ENCODE measurements at regions not wholly inside any gene's neighbourhood (a gene's known extent, or its start where the extent isn't known, plus 50 kb on each side); places are given as distances from the start of the nearest gene placed in this dataset.
A peak's percentile ranks its signal among the peaks of the same experiment; 100 is the strongest.

DNA sequence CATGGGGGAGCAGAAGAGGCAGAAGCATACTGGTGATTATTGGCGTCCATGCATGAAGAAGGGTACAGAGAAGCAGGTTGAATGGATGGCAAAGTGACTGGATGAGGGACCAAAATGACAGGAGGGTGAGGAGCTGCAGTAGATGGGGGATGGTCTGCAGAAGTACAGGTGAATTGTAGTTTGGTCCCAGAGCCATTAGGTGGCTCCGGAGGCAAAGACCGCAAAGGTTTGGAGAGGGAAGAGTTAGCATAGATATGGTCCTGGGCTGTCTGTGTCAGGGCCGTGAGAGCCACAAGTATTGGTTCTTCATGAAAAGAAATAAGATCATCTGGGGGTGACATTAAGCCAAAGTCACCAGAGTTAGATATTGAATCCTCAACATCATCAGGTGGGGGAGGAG is 59.0 kb upstream of the ZNF726 start:
- DNase-seq (ENCODE audit: low read depth), result no peak
- H3K4me3 ChIP-seq (ENCODE audit: low read depth, low read length), result no peak overlapping the region
- in situ Hi-C loops (cut with HindIII; ENCODE audit: low sequenced_read_pairs), result no loop called here
- TF ChIP-seq, protein P1, sequence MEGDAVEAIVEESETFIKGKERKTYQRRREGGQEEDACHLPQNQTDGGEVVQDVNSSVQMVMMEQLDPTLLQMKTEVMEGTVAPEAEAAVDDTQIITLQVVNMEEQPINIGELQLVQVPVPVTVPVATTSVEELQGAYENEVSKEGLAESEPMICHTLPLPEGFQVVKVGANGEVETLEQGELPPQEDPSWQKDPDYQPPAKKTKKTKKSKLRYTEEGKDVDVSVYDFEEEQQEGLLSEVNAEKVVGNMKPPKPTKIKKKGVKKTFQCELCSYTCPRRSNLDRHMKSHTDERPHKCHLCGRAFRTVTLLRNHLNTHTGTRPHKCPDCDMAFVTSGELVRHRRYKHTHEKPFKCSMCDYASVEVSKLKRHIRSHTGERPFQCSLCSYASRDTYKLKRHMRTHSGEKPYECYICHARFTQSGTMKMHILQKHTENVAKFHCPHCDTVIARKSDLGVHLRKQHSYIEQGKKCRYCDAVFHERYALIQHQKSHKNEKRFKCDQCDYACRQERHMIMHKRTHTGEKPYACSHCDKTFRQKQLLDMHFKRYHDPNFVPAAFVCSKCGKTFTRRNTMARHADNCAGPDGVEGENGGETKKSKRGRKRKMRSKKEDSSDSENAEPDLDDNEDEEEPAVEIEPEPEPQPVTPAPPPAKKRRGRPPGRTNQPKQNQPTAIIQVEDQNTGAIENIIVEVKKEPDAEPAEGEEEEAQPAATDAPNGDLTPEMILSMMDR (IDR thresholded peaks at IDR 0.05; ENCODE audit: low read depth, low read length, missing control alignments), result no peak

DNA sequence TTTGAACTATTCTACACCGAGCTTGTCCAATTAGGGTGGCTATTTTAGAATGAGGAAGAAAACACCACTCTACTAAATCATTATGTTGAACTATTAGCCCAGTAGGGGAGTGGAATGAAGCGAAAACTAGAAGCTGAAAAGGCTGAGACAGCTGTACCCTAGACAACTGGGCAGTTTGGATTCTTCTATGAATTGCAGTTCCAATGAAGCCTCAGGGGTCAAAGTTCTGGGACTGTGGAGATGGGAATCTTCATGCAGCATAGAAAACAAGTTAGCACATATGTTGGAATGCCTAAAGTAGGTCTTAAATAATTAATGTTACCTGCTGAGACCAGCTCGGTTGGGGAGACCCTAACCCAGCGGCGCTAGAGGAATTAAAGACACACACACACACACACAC is 62.7 kb upstream of the ZNF726 start:
- TF ChIP-seq, protein P1 (IDR thresholded peaks at IDR 0.05; ENCODE audit: low read depth, low read length, missing control alignments), result no peak
- in situ Hi-C loops (cut with HindIII; ENCODE audit: low sequenced_read_pairs), result no loop called here

DNA sequence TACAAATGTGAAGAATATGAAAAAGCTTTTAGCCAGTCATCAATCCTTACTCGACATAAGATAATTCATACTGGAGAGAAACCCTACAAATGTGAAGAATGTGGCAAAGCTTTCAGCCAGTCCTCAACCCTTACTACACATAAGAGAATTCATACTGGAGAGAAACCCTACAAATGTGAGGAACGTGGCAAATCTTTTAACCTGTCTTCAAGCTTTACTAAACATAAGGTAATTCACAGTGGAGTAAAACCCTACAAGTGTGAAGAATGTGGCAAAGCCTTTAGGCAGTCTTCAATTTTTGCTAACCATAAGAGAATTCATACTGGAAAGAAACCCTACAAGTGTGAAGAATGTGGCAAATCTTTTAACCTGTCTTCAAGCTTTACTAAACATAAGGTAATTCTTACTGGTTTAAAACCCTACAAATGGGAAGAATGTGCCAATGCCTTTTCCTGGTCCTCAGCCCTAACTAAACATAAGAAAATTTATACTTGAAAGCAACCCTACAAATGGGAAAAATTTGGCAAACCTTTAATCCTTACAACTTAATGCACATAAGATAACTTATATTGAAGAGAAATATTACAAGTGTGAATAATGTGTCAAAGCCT is 74.1 kb upstream of the ZNF681 start:
- TF ChIP-seq, protein P1 (IDR thresholded peaks at IDR 0.05; ENCODE audit: low read depth, low read length, missing control alignments), result no peak
- DNase-seq (ENCODE audit: low read depth), result no peak
- in situ Hi-C loops (cut with HindIII; ENCODE audit: low sequenced_read_pairs), result no loop called here
- no peak overlapping the region for H3K4me3 ChIP-seq (ENCODE audit: low read depth, low read length)

More for the DNA sequence above, 62.7 kb upstream of the ZNF726 start:
- DNase-seq (ENCODE audit: low read depth), result no peak
- H3K4me3 ChIP-seq (ENCODE audit: low read depth, low read length), result no peak overlapping the region

DNA sequence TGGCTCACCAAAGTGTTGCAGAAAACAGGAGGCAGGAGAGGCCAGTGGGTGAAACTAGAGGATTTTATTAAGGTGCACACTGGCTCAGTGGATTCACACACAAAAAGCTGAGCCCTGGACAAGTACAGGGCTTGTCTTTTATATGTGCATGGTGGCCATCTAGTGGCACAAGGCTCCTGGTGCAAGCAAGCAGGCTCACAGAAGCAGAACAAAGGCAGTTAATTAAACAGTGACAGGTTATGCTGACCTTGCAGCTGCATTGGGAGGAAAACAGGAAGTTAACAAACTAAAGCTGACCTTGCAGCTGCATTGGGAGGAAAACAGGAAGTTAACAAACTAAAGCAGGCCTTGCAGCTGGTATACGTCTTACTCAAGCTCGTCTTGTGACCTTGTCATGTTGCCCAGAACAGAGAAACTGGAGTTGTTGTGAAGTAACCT is 65.3 kb upstream of the ZNF681 start:
- TF ChIP-seq, protein P1 (IDR thresholded peaks at IDR 0.05; ENCODE audit: low read depth, low read length, missing control alignments), result no peak
- in situ Hi-C loops (cut with HindIII; ENCODE audit: low sequenced_read_pairs), result no loop called here
- no peak overlapping the region for H3K4me3 ChIP-seq (ENCODE audit: low read depth, low read length)
- DNase-seq (ENCODE audit: low read depth), result no peak

DNA sequence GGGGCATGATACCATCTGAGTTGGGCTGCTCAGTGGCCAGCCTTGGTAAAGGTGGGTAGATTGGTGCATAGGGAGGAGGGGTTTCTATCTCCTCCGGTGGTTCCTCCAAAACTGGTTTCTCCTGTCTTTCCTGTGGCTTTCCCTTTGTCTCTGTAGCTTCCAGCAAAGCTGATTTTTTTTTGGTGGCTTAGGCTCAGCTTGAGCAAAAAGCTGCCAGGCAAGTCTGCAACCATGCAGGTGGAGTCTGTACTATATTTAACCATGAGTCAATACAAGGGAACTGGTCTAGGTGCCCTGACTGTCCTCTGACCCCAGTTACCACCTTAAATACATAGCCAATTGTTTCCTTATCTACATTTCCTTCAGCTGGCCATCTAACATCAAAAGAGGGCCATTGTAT is 64.0 kb upstream of the ZNF681 start:
- in situ Hi-C loops (cut with HindIII; ENCODE audit: low sequenced_read_pairs), result no loop called here
- DNase-seq (ENCODE audit: low read depth), result no peak

DNA sequence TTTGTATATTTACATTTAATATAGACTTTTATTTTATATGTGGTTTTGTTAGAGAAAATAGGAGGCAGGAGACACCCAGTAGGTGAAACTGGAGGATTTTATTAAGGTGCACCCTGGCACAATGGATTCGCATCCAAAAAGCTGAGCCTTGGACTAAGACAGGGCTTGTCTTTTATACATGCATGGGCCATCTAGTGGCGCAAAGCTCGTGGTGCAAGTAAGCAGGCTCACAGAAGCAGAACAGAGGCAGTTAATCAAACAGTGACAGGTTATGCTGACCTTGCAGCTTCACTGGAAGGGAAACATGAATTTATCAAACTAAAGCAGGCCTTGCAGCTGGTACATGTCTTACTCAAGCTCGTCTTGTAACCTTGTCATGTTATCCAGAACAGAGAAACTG is 58.8 kb upstream of the ZNF681 start:
- in situ Hi-C loops (cut with HindIII; ENCODE audit: low sequenced_read_pairs), result no loop called here
- no peak for DNase-seq (ENCODE audit: low read depth)
- no peak overlapping the region for H3K4me3 ChIP-seq (ENCODE audit: low read depth, low read length)
- TF ChIP-seq, protein P1 (IDR thresholded peaks at IDR 0.05; ENCODE audit: low read depth, low read length, missing control alignments), result peak; percentile 31

More for the DNA sequence above, 64.0 kb upstream of the ZNF681 start:
- H3K4me3 ChIP-seq (ENCODE audit: low read depth, low read length), result no peak overlapping the region
- TF ChIP-seq, protein P1 (IDR thresholded peaks at IDR 0.05; ENCODE audit: low read depth, low read length, missing control alignments), result no peak

Data from astrocyte of the cerebellum (primary cell).